B cell (primary cell): ENCODE measurements at regions not wholly inside any gene's neighbourhood (a gene's known extent, or its start where the extent isn't known, plus 50 kb on each side); places are given as distances from the start of the nearest gene placed in this dataset.
"Not testable (repeated sequence)": the region's sequence is repeated elsewhere in the genome, so short reads cannot be mapped to it uniquely, and the experiment has no call there.

Experiments
- ATAC-seq: fragments of 200-7000 bp; cut with Tn5 transposase; one replicate; pipeline ENCODE4 v1.10.0; 2021; ENCODE audit warnings: low read depth, mild to moderate bottlenecking, moderate number of reproducible peaks, moderate library complexity
- CTCF ChIA-PET: fragments of 350-600 bp; sonication (Branson Sonifier 250); formaldehyde crosslinking; loops from one replicate; lab custom pipeline; 2021; ENCODE audit warnings: antibody characterized with exemption, inconsistent platforms; lab: Charles Lee
- POLR2A ChIA-PET: fragments of 350-600 bp; sonication (Branson Sonifier 250); formaldehyde crosslinking; loops from one replicate; lab custom pipeline; 2021; ENCODE audit warnings: antibody characterized with exemption; lab: Charles Lee
- DNase-seq: peaks from one replicate; pipeline ENCODE4 v3.0.0; 2013
- H2AFZ ChIP-seq: 2 replicates; pipeline ENCODE4 v1.6.1; 2012; ENCODE audit warnings: mild to moderate bottlenecking, low read depth, low read length; ENCODE audit not compliant: insufficient read depth, poor library complexity, severe bottlenecking
- H3K27ac ChIP-seq, 2 donors: 1 replicate in 1 of 2; 2 replicates in 1 of 2; pipeline ENCODE4 v1.5.1; 2012 to 2013; ENCODE audit warnings: low read length in 2 of 2, mild to moderate bottlenecking in 2 of 2, moderate library complexity in 1 of 2
- H3K27me3 ChIP-seq, 4 experiments: fragments of 200-600 bp in 1 of 4; sonication (generic) in 1 of 4; replicated peaks in 1 of 4; 1 replicate in 2 of 4; 2 replicates in 2 of 4; pipeline versions ENCODE4 v1.6.1 to v1.7.0; 2013 to 2016; ENCODE audit warnings: low read length in 3 of 4, mild to moderate bottlenecking in 2 of 4, mixed read lengths in 1 of 4, moderate library complexity in 1 of 4; ENCODE audit not compliant: insufficient read depth in 4 of 4, control insufficient read depth in 3 of 4; ENCODE audit errors: control extremely low read depth in 1 of 4
- H3K36me3 ChIP-seq, 2 experiments: replicated peaks in 1 of 2; 1 replicate in 1 of 2; 2 replicates in 1 of 2; pipeline versions ENCODE4 v1.6.1 to v1.7.1; 2013; ENCODE audit warnings: low read length in 1 of 2; ENCODE audit not compliant: insufficient read depth in 2 of 2, control insufficient read depth in 1 of 2; ENCODE audit errors: control extremely low read depth in 1 of 2, extremely low read depth in 1 of 2
- H3K4me1 ChIP-seq, 2 donors: fragments of 200-600 bp in 1 of 2; sonication (generic) in 1 of 2; 1 replicate in 1 of 2; 2 replicates in 1 of 2; pipeline versions ENCODE4 v1.5.1 to v1.6.1; 2013 to 2017; ENCODE audit warnings: low read length in 2 of 2; ENCODE audit not compliant: control insufficient read depth in 2 of 2, insufficient read depth in 2 of 2
- H3K4me2 ChIP-seq: replicated peaks from 2 replicates; pipeline ENCODE3; 2012; ENCODE audit warnings: mild to moderate bottlenecking, low read depth, low read length; ENCODE audit not compliant: poor library complexity, severe bottlenecking
- H3K4me3 ChIP-seq, 5 experiments: fragments of 200-600 bp in 1 of 5; sonication (generic) in 1 of 5; 1 replicate in 3 of 5; 2 replicates in 2 of 5; pipeline versions ENCODE4 v1.5.1 to v1.7.0; 2011 to 2016; ENCODE audit warnings: low read length in 4 of 5, mild to moderate bottlenecking in 4 of 5, low read depth in 2 of 5, control low read depth in 1 of 5, moderate library complexity in 1 of 5; ENCODE audit not compliant: insufficient read depth in 1 of 5; ENCODE audit errors: control extremely low read depth in 1 of 5, extremely low read depth in 1 of 5
- H3K79me2 ChIP-seq: fragments of 200-600 bp; sonication (generic); one replicate; pipeline ENCODE4 v1.6.0; 2016; ENCODE audit warnings: low read length; ENCODE audit not compliant: control insufficient read depth, insufficient read depth
- H3K9ac ChIP-seq: fragments of 200-600 bp; sonication (generic); 2 replicates; pipeline ENCODE4 v1.6.1; 2017; ENCODE audit warnings: mild to moderate bottlenecking, low read length, moderate library complexity
- H3K9me3 ChIP-seq, 3 donors: one replicate each; pipeline versions ENCODE4 v1.6.1 to v1.7.1; 2013; ENCODE audit warnings: low read length in 2 of 3; ENCODE audit not compliant: control insufficient read depth in 2 of 3, insufficient read depth in 1 of 3; ENCODE audit errors: control extremely low read depth in 1 of 3
- H4K20me1 ChIP-seq: 2 replicates; pipeline ENCODE4 v1.6.0; 2012; ENCODE audit warnings: mild to moderate bottlenecking, low read length; ENCODE audit not compliant: insufficient read depth, control insufficient read depth, poor library complexity, severe bottlenecking
- H3K27ac Mint-ChIP-seq: one replicate; pipeline ENCODE4 v1.8.0; 2021; ENCODE audit warnings: mixed read lengths
- H3K27me3 Mint-ChIP-seq: one replicate; pipeline ENCODE4 v1.8.0; 2021; ENCODE audit warnings: mixed read lengths
- H3K4me1 Mint-ChIP-seq: one replicate; pipeline ENCODE4 v1.8.0; 2021; ENCODE audit warnings: mixed read lengths
- H3K4me3 Mint-ChIP-seq: one replicate; pipeline ENCODE4 v1.8.0; 2021; ENCODE audit warnings: mixed read lengths
- H3K9me3 Mint-ChIP-seq: one replicate; pipeline ENCODE4 v1.8.0; 2022; ENCODE audit warnings: mixed read lengths; ENCODE audit not compliant: insufficient read depth
- WGBS: methylation state at CpG from one replicate; pipeline ENCODE4 v1.1.5; 2013; ENCODE audit warnings: missing lambda C conversion rate; ENCODE audit not compliant: insufficient coverage; 5-methylcytosine and 5-hydroxymethylcytosine counted together
- intact Hi-C: fragments of 100-400 bp; cut with micrococcal nuclease; formaldehyde crosslinking; loops from one replicate; pipeline ENCODE4 v1.10.0; 2022

DNA sequence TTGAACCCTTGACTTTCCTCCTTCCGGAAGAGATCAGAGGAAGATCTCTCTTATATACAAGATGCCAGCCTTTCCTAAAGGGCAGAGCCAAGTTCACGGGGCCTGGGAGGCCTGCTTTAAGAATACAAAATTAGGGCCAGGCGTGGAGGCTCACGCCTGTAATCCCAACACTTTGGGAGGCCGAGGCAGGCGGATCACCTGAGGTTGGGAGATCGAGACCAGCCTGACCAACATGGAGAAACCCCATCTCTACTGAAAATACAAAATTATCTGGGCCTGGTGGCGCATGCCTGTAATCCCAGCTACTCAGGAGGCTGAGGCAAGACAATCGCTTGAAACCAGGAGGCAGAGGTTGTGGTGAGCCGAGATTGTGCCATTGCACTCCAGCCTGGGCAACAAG lies 108.2 kb upstream of the SPDYE9 start:
- H3K4me3 Mint-ChIP-seq, H3K4me2 ChIP-seq, ATAC-seq, POLR2A ChIA-PET, H2AFZ ChIP-seq, H3K27me3 ChIP-seq, H4K20me1 ChIP-seq, H3K79me2 ChIP-seq, H3K9ac ChIP-seq, H3K27ac Mint-ChIP-seq, H3K9me3 ChIP-seq, H3K4me1 ChIP-seq, H3K36me3 ChIP-seq, H3K4me3 ChIP-seq, H3K27me3 Mint-ChIP-seq, DNase-seq, intact Hi-C loops, H3K4me1 Mint-ChIP-seq, CTCF ChIA-PET, H3K27ac ChIP-seq, H3K9me3 Mint-ChIP-seq: not testable (repeated sequence)
- no CpG with 5 or more reads among the region's 10 CpGs for WGBS

DNA sequence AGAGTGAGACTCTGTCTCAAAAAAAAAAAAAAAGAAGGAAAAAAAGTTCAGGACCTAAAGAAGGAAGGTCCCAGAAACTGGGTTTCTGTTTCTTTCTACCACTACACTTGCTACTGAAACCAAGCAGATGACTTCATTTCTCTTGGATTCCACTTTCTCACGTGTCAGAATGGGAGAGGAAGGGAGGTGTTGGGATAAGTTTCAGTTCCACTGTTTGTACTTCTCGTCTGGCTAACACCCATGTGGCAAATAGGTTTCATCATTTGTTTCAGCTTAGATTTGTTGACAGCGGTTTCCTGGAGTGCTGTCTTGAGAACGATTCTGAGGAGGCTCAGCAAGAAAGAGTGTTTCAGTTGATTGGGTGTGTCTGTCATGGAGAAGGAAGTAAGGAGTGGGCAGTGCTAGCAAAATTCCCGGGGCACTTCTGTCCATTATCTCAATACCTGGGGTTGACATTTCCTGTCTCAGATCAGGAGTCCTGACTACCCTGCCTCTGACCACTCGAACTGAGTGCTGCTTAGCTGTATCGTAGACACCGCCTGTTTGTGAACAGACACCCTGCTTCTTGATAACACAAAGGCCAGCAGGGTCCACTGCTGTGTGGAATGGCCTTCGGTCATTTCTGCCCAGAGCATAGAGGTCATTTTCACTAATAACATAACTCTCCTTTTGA lies 104.8 kb upstream of the SPDYE9 start:
- H3K27ac Mint-ChIP-seq, H3K9ac ChIP-seq, H3K4me1 Mint-ChIP-seq, H3K4me3 Mint-ChIP-seq, H3K27me3 ChIP-seq, intact Hi-C loops, H3K36me3 ChIP-seq, H2AFZ ChIP-seq, H3K9me3 ChIP-seq, H3K27me3 Mint-ChIP-seq, H3K9me3 Mint-ChIP-seq, H3K4me2 ChIP-seq, ATAC-seq, H3K27ac ChIP-seq, CTCF ChIA-PET, POLR2A ChIA-PET, H4K20me1 ChIP-seq, DNase-seq, H3K79me2 ChIP-seq, H3K4me3 ChIP-seq, H3K4me1 ChIP-seq: not testable (repeated sequence)
- no CpG with 5 or more reads among the region's 9 CpGs for WGBS

GRCh38 chr7:73188287-73188686 lies 102.4 kb upstream of the SPDYE9 start:
- not testable (repeated sequence) for H3K27me3 Mint-ChIP-seq
- WGBS: no CpG with 5 or more reads among the region's 9 CpGs

DNA sequence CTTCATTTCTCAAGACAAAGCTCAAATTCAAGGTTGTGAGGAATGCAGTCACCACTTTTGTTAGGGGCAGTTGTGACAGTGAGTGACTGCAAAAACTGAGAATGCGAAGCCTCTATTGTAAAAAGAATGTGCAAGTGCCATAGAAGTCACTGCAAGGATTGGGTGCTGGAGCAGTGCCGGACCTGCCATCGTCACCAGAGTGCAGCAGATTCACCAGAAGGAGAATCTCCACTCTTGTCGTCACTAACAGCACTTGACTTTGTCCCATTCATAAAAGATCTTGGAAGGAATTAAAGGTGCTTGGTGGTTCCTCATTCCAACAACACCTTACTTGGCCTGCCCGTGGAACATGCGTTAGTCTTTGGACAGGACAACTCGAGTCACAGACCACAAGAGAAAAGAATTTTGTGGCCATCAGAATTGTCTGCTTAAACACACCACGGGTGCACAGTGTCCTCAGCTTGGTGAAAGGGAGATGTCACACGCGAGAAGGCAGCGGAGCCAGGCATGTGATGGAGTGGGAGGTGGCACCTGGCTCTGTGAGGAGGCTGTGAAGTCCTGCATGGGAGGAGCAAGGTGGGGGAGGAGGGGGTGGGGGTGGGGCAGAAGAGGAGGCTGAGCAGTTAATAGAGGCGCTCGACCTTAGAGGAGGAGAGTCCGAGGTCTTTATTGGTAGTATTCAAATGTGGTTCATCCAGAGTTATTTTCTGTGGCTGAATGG lies 100.9 kb upstream of the SPDYE9 start:
- H4K20me1 ChIP-seq, H3K4me2 ChIP-seq, H3K9me3 ChIP-seq, H3K4me1 Mint-ChIP-seq, ATAC-seq, intact Hi-C loops, H2AFZ ChIP-seq, H3K4me3 ChIP-seq, H3K27me3 ChIP-seq, POLR2A ChIA-PET, H3K4me3 Mint-ChIP-seq, CTCF ChIA-PET, H3K36me3 ChIP-seq, H3K27me3 Mint-ChIP-seq, H3K27ac Mint-ChIP-seq, H3K79me2 ChIP-seq, DNase-seq, H3K4me1 ChIP-seq, H3K9ac ChIP-seq, H3K9me3 Mint-ChIP-seq, H3K27ac ChIP-seq: not testable (repeated sequence)
- no CpG with 5 or more reads among the region's 14 CpGs for WGBS

More at GRCh38 chr7:73188287-73188686, 102.4 kb upstream of the SPDYE9 start:
- H3K4me2 ChIP-seq, H2AFZ ChIP-seq, H3K4me1 ChIP-seq, CTCF ChIA-PET, POLR2A ChIA-PET, H3K27ac Mint-ChIP-seq, H3K9me3 ChIP-seq, intact Hi-C loops, H4K20me1 ChIP-seq, DNase-seq, H3K9ac ChIP-seq, H3K27ac ChIP-seq, H3K36me3 ChIP-seq, H3K4me1 Mint-ChIP-seq, H3K4me3 ChIP-seq, H3K79me2 ChIP-seq, H3K4me3 Mint-ChIP-seq, ATAC-seq, H3K9me3 Mint-ChIP-seq, H3K27me3 ChIP-seq: not testable (repeated sequence)
